Parathyroid adenoma (tissue), 2 donors: ENCODE measurements at regions not wholly inside any gene's neighbourhood (a gene's known extent, or its start where the extent isn't known, plus 50 kb on each side); places are given as distances from the start of the nearest gene placed in this dataset.
"Not testable (repeated sequence)": the region's sequence is repeated elsewhere in the genome, so short reads cannot be mapped to it uniquely, and the experiment has no call there.

Experiments
- H2AFZ ChIP-seq: fragments of 300-600 bp; sonication (generic); one replicate; pipeline ENCODE4 v1.7.0; 2017; ENCODE audit warnings: antibody characterized with exemption, mild to moderate bottlenecking
- H3K27ac ChIP-seq: fragments of 300-600 bp; sonication (generic); one replicate; pipeline ENCODE4 v1.7.0; 2017
- H3K27me3 ChIP-seq: fragments of 300-600 bp; sonication (generic); one replicate; pipeline ENCODE4 v1.7.0; 2017; ENCODE audit warnings: low read length; ENCODE audit not compliant: control insufficient read depth, insufficient read depth
- H3K36me3 ChIP-seq: fragments of 300-600 bp; sonication (generic); one replicate; pipeline ENCODE4 v1.7.0; 2017; ENCODE audit warnings: low read length; ENCODE audit not compliant: control insufficient read depth, insufficient read depth
- H3K4me1 ChIP-seq: fragments of 300-600 bp; sonication (generic); one replicate; pipeline ENCODE4 v1.7.0; 2017; ENCODE audit warnings: control low read depth
- H3K4me2 ChIP-seq: fragments of 300-600 bp; sonication (generic); one replicate; pipeline ENCODE4 v1.7.0; 2017; ENCODE audit warnings: low read length
- H3K4me3 ChIP-seq: fragments of 300-600 bp; sonication (generic); one replicate; pipeline ENCODE4 v1.7.0; 2017; ENCODE audit warnings: low read depth, low read length
- H3K79me2 ChIP-seq: fragments of 300-600 bp; sonication (generic); one replicate; pipeline ENCODE4 v1.7.0; 2017; ENCODE audit warnings: control low read depth
- H3K9ac ChIP-seq: fragments of 300-600 bp; sonication (generic); one replicate; pipeline ENCODE4 v1.7.0; 2017; ENCODE audit warnings: mild to moderate bottlenecking
- H3K9me3 ChIP-seq: fragments of 300-600 bp; sonication (generic); one replicate; pipeline ENCODE4 v1.7.0; 2017; ENCODE audit warnings: low read length; ENCODE audit not compliant: control insufficient read depth
- TF ChIP-seq, protein P1 (sequence below): fragments of 300-600 bp; sonication (generic); IDR thresholded peaks from one replicate; pipeline ENCODE4 v1.7.0; 2017; ENCODE audit warnings: antibody characterized with exemption, mild to moderate bottlenecking
- donor health status: primary hyperparathyroidism.

DNA sequence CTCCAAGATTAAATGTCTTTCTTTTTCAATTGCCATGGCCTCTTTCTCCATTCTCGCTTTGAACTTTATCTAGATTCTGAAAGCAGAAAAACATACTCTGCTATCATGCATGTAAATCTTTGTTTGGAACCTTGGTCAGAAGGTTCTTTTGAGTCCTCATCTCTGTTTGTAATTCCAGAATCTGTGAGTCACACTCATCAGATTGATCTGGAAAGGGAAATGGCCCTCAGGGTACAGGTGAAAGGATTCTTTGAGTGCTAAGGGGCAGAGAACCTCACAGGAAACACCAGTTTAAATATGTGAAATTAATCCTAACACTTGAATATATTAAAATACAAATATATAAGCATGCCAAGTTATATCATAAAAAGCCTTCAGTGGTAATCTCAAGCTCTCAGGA, 211.0 kb upstream of the ADGRL3 start:
- H3K4me3 ChIP-seq, result no peak overlapping the region
- H3K9me3 ChIP-seq, result no peaks in the 10 kb centered on the region
- H3K4me2 ChIP-seq, result no peak overlapping the region
- no peak overlapping the region for H3K27ac ChIP-seq
- H3K9ac ChIP-seq, result no peak overlapping the region
- H3K36me3 ChIP-seq, result no peaks in the 10 kb centered on the region
- TF ChIP-seq, protein P1, sequence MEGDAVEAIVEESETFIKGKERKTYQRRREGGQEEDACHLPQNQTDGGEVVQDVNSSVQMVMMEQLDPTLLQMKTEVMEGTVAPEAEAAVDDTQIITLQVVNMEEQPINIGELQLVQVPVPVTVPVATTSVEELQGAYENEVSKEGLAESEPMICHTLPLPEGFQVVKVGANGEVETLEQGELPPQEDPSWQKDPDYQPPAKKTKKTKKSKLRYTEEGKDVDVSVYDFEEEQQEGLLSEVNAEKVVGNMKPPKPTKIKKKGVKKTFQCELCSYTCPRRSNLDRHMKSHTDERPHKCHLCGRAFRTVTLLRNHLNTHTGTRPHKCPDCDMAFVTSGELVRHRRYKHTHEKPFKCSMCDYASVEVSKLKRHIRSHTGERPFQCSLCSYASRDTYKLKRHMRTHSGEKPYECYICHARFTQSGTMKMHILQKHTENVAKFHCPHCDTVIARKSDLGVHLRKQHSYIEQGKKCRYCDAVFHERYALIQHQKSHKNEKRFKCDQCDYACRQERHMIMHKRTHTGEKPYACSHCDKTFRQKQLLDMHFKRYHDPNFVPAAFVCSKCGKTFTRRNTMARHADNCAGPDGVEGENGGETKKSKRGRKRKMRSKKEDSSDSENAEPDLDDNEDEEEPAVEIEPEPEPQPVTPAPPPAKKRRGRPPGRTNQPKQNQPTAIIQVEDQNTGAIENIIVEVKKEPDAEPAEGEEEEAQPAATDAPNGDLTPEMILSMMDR, result no peak
- no peaks in the 10 kb centered on the region for H3K79me2 ChIP-seq
- H3K4me1 ChIP-seq, result no peaks in the 10 kb centered on the region
- H2AFZ ChIP-seq, result no peak overlapping the region
- H3K27me3 ChIP-seq, result no peaks in the 10 kb centered on the region

DNA sequence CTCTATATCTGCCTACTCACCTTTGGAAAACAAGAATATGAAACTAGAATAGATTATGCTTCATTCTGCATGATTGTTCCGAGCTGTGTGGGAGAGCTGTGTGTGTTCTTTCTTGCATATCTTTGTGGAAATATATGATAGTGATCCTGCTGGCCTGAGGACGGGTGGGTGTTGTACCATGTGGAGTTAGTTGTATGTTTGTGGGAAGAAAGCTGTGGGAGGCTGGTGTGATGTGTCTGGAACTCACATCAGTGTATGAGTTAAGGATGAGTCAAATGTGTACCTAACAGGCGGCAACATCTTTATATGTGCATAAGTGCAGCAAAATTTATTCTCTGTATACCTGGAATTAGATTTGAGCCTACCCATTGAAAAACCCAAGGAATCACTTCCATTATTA, 208.1 kb upstream of the ADGRL3 start:
- no peaks in the 10 kb centered on the region for H3K9me3 ChIP-seq
- H2AFZ ChIP-seq, result no peak overlapping the region
- TF ChIP-seq, protein P1, result no peak

DNA sequence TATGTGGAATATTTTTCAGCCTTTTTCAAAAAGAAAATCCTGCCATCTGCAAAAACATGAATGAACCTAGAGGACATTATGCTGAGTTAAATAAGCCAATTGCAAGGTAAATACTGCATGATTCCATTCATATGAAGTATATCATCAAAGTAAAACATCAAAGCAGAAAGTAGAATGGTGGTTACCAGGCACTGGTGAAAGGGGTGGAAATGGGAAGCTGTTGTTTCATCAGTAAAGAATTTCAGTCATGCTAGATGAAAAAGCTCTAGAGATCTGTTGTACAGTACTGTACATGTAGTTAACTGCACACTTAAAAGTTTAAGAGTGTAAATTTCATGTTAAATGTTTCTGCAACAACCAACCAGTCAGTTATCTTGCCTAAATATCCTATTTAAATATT, 196.8 kb upstream of the ADGRL3 start:
- H3K27ac ChIP-seq, result no peak overlapping the region
- H3K79me2 ChIP-seq, result no peaks in the 10 kb centered on the region
- no peak overlapping the region for H3K4me2 ChIP-seq
- no peaks in the 10 kb centered on the region for H3K9me3 ChIP-seq
- no peaks in the 10 kb centered on the region for H3K27me3 ChIP-seq
- H3K9ac ChIP-seq, result no peak overlapping the region
- H3K36me3 ChIP-seq, result no peaks in the 10 kb centered on the region
- H2AFZ ChIP-seq, result no peak overlapping the region
- no peak overlapping the region for H3K4me3 ChIP-seq
- TF ChIP-seq, protein P1, result no peak
- no peaks in the 10 kb centered on the region for H3K4me1 ChIP-seq

More for the DNA sequence above, 208.1 kb upstream of the ADGRL3 start:
- H3K27ac ChIP-seq, result no peak overlapping the region
- no peak overlapping the region for H3K9ac ChIP-seq
- no peak overlapping the region for H3K4me2 ChIP-seq
- no peaks in the 10 kb centered on the region for H3K79me2 ChIP-seq
- no peak overlapping the region for H3K4me3 ChIP-seq
- no peaks in the 10 kb centered on the region for H3K27me3 ChIP-seq
- no peaks in the 10 kb centered on the region for H3K36me3 ChIP-seq
- H3K4me1 ChIP-seq, result no peaks in the 10 kb centered on the region

DNA sequence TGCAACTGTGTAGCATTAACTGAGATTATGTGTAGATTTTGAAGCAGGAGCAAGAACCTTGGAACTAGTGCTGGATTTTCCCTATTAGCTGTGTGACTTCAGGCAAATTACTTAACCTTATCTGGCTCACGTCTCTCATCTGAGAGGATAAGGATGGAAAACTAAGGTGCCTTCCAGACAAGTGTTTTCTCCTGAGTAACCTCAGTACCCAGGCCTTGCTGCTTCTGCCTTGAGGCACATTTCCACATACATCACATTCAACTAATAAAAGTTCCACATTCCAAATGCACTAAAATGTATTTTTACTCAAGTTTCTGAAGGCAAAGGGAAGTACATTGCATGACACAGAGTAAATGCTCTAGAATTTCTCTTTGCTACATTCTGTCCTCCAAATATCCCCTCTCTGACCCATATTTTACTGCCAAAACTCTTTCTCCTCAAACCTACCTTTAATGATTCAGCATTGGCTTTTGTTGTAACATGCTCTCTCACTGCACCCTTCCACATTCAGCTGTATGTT, 195.4 kb upstream of the ADGRL3 start:
- Histone ChIP-seq H3K36me3 (no peaks in the 10 kb centered on the region), H3K79me2 (no peaks in the 10 kb centered on the region), H3K4me2 (no peak overlapping the region), H3K27ac (no peak overlapping the region), H3K4me3 (no peak overlapping the region), H2AFZ (no peak overlapping the region), H3K27me3 (no peaks in the 10 kb centered on the region), H3K9me3 (no peaks in the 10 kb centered on the region), H3K9ac (no peak overlapping the region), H3K4me1 (no peaks in the 10 kb centered on the region)
- TF ChIP-seq, protein P1, result no peak

DNA sequence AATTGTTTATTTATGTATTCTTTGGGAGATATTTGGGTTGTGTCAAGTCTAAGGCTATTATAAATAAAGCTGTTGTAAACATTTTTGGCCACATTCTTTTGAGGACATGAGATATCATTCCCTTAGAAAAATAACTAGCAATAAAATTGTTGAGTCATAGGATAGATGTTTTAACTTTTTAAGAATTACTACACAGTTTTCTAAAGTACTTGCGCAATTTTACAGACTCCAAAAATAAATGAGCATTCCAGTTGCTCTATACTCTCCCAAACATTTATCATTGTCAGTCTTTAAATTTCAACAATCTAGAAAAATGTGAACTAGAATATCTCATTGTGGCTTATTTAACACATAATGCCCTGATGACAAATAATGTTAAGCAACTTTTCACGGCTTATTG, 189.1 kb upstream of the ADGRL3 start:
- Histone ChIP-seq H3K4me3 (no peak overlapping the region), H3K27ac (no peak overlapping the region)

DNA sequence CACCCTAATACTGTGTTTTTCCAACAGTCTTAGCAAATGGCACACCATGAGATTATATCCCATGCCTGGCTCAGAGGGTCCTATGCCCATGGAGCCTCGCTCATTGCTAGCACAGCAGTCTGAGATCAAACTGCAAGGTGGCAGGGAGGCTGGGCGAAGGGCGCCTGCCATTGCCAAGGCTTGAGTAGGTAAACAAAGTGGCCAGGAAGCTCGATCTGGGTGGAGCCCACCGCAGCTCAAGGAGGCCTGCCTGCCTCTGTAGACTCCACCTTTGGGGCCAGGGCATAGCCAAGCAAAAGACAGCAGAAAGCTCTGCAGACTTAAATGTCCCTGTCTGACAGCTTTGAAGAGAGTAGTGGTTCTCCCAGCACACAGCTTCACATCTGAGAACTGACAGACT, 188.2 kb upstream of the ADGRL3 start:
- not testable (repeated sequence) for H3K27ac ChIP-seq, H3K4me1 ChIP-seq, H3K27me3 ChIP-seq, H3K9me3 ChIP-seq, H3K36me3 ChIP-seq, H2AFZ ChIP-seq, H3K4me2 ChIP-seq, H3K9ac ChIP-seq, H3K79me2 ChIP-seq, H3K4me3 ChIP-seq

More for the DNA sequence above, 189.1 kb upstream of the ADGRL3 start:
- Histone ChIP-seq H3K9ac (no peak overlapping the region), H3K36me3 (no peaks in the 10 kb centered on the region), H3K9me3 (no peaks in the 10 kb centered on the region), H3K27me3 (no peaks in the 10 kb centered on the region), H3K4me1 (no peaks in the 10 kb centered on the region), H2AFZ (no peak overlapping the region), H3K4me2 (no peak overlapping the region), H3K79me2 (no peaks in the 10 kb centered on the region)
- TF ChIP-seq, protein P1, result no peak
